OCI-LY3 (cell line): ENCODE measurements at regions not wholly inside any gene's neighbourhood (a gene's known extent, or its start where the extent isn't known, plus 50 kb on each side); places are given as distances from the start of the nearest gene placed in this dataset.

Source experiments
- EZH2phosphoT487 ChIP-seq: fragments of 200-600 bp; shearing (Covaris generic); IDR thresholded peaks from 2 replicates; pipeline ENCODE4 v1.6.1; 2018; ENCODE audit warnings: antibody characterized with exemption, mixed run types, low read depth
- TF ChIP-seq, protein P1 (sequence below): fragments of 200-600, 300-600 bp; sonication (generic); IDR thresholded peaks from 2 replicates; pipeline ENCODE4 v1.5.1; 2014; ENCODE audit warnings: antibody characterized with exemption, low read length, low read depth

DNA sequence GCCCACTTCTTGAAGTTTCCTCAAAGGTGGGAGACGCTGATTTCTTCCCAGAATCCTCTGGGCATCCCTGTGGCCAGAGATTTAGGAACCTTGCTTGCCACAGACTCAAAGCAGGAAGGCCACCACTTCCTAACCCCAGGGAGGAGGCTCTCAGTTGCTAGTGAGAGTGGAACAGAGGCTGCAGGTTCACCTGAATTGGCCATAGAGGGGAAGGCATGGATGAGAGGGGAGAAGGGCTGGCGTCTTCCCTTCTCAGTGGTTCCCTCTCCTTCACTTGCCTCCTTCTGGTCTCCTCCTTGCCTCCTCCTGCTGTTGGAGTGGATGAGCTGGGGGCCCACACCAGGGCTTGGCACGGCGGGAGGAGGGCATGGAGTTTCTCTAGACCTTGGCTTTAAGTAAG is 185.7 kb downstream of the ADAMTS15 start:
- TF ChIP-seq, protein P1, sequence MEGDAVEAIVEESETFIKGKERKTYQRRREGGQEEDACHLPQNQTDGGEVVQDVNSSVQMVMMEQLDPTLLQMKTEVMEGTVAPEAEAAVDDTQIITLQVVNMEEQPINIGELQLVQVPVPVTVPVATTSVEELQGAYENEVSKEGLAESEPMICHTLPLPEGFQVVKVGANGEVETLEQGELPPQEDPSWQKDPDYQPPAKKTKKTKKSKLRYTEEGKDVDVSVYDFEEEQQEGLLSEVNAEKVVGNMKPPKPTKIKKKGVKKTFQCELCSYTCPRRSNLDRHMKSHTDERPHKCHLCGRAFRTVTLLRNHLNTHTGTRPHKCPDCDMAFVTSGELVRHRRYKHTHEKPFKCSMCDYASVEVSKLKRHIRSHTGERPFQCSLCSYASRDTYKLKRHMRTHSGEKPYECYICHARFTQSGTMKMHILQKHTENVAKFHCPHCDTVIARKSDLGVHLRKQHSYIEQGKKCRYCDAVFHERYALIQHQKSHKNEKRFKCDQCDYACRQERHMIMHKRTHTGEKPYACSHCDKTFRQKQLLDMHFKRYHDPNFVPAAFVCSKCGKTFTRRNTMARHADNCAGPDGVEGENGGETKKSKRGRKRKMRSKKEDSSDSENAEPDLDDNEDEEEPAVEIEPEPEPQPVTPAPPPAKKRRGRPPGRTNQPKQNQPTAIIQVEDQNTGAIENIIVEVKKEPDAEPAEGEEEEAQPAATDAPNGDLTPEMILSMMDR, result no peak
- no peak for TF ChIP-seq EZH2phosphoT487
